Neutrophil (primary cell): ENCODE measurements at regions not wholly inside any gene's neighbourhood (a gene's known extent, or its start where the extent isn't known, plus 50 kb on each side); places are given as distances from the start of the nearest gene placed in this dataset.

Experiments used
- H3K27ac ChIP-seq: fragments of 200-600 bp; sonication (generic); 2 replicates; pipeline ENCODE4 v1.5.1; 2016; ENCODE audit warnings: mild to moderate bottlenecking, moderate library complexity
- H3K27me3 ChIP-seq: fragments of 200-600 bp; sonication (generic); 2 replicates; pipeline ENCODE4 v1.6.0; 2016; ENCODE audit warnings: mild to moderate bottlenecking
- H3K36me3 ChIP-seq: fragments of 200-600 bp; sonication (generic); 2 replicates; pipeline ENCODE4 v1.5.1; 2017
- H3K4me1 ChIP-seq, 2 experiments: fragments of 200-600 bp in 1 of 2; sonication (generic) in 1 of 2; 1 replicate in 1 of 2; 2 replicates in 1 of 2; pipeline versions ENCODE4 v1.5.1 to v1.6.1; 2013 to 2016; ENCODE audit warnings: low read depth in 1 of 2, low read length in 1 of 2, mild to moderate bottlenecking in 1 of 2, moderate library complexity in 1 of 2; ENCODE audit not compliant: control insufficient read depth in 1 of 2, insufficient read depth in 1 of 2
- H3K4me3 ChIP-seq, 2 experiments: fragments of 200-600 bp in 1 of 2; sonication (generic) in 1 of 2; 1 replicate in 1 of 2; 2 replicates in 1 of 2; pipeline ENCODE4 v1.5.1; 2013 to 2016; ENCODE audit warnings: low read depth in 1 of 2, low read length in 1 of 2, mild to moderate bottlenecking in 1 of 2, moderate library complexity in 1 of 2
- H3K9me3 ChIP-seq: fragments of 200-600 bp; sonication (generic); 2 replicates; pipeline ENCODE4 v1.5.1; 2016
- TF ChIP-seq, protein P1 (sequence below): fragments of 200-600 bp; sonication (generic); IDR thresholded peaks from 2 replicates; pipeline ENCODE4 v1.5.1; 2016; ENCODE audit warnings: antibody characterized with exemption

DNA sequence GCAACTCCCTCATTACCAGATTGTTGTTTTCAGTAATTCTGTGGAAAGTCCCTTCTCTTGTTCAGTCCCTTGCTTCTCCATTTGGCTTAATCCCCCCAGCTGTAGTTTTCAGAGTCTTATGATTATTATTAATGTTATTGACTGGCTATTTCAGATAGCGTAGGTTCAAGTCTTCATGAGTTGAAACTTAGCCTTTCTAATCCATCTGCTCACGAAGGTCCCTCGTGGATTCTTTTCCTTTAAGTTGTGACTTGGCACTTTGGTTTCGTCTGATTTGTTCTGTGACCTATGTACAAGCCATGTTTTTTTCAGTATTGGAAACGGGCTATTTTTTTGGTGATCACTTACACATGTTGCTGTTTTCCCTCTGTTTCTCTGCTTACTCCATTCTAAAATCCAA lies 260.3 kb downstream of the TMEM167A start:
- no peaks in the 10 kb centered on the region for H3K27me3 ChIP-seq
- TF ChIP-seq, protein P1, sequence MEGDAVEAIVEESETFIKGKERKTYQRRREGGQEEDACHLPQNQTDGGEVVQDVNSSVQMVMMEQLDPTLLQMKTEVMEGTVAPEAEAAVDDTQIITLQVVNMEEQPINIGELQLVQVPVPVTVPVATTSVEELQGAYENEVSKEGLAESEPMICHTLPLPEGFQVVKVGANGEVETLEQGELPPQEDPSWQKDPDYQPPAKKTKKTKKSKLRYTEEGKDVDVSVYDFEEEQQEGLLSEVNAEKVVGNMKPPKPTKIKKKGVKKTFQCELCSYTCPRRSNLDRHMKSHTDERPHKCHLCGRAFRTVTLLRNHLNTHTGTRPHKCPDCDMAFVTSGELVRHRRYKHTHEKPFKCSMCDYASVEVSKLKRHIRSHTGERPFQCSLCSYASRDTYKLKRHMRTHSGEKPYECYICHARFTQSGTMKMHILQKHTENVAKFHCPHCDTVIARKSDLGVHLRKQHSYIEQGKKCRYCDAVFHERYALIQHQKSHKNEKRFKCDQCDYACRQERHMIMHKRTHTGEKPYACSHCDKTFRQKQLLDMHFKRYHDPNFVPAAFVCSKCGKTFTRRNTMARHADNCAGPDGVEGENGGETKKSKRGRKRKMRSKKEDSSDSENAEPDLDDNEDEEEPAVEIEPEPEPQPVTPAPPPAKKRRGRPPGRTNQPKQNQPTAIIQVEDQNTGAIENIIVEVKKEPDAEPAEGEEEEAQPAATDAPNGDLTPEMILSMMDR = no peak
- no peaks in the 10 kb centered on the region for H3K36me3 ChIP-seq
- peaks cover 8 to 11% of the 10 kb centered on the region in 2 experiments for H3K4me1 ChIP-seq
- no peak overlapping the region for H3K27ac ChIP-seq
- H3K9me3 ChIP-seq = no peaks in the 10 kb centered on the region
- no peak overlapping the region for H3K4me3 ChIP-seq

DNA sequence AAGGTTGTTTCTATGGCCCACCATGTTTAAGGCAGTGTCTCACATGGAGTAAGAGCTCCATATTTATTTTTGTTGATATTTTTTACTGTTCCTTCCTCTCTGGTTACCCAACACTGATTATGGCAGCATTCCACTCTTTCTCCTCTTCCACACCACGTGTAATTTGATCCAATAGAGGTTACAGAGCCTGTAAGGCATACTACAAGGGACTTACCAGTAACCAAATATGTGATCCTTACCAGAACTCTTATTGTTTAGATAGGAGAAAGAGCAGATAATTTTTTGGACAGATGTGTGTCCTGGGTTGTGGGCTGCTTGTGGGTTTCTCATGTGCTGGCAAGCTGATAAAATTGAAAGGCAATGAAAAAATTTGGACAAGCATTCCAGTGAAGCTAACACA lies 261.3 kb downstream of the TMEM167A start:
- Histone ChIP-seq H3K27ac (no peak overlapping the region), H3K27me3 (no peaks in the 10 kb centered on the region), H3K36me3 (no peaks in the 10 kb centered on the region), H3K9me3 (no peaks in the 10 kb centered on the region), H3K4me3 (no peak overlapping the region), H3K4me1 (peaks cover 8 to 11% of the 10 kb centered on the region in 2 experiments)
- TF ChIP-seq, protein P1 = no peak

DNA sequence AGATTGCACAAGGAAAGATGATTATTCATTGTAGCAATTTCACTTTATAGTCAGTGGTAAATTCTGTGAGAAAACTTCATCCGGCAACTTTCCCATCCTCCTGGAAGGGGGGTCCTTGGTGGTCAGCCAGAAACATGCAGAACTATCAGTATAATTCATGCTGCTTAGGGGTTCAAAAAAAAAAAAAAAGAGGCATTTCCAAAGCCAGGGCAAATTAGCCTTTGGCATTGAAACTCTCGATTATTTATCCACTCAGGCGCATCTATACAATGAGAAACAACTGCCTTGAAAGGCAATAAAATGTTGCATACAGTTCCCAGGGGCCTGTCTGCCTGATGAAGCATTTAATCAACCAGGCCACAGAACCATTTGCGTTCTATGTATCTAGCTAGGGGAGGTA lies 263.3 kb downstream of the TMEM167A start:
- TF ChIP-seq, protein P1 = no peak
- H3K4me3 ChIP-seq = no peak overlapping the region
- no peaks in the 10 kb centered on the region for H3K36me3 ChIP-seq
- peaks cover 8 to 11% of the 10 kb centered on the region in 2 experiments for H3K4me1 ChIP-seq
- H3K27me3 ChIP-seq = no peaks in the 10 kb centered on the region
- H3K27ac ChIP-seq = no peak overlapping the region
- no peaks in the 10 kb centered on the region for H3K9me3 ChIP-seq

DNA sequence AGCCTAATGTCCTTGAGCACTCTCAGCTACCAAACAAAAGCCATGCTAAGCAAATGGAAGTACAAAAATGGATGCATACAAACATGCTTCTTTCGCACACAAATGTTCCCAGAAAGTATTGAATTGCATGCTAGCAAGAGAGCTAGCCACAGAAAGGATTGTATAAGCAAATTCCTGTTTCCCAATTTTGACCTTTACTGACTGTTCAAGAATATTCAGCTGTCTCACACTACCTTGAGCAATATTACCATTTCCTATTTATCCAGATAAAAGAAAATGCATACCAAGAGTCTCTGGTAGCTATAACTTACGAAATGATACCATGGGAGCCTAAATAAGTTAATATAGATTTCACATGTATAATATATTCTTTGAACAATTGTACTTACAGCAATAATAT lies 264.6 kb downstream of the TMEM167A start:
- Histone ChIP-seq H3K27ac (no peak overlapping the region), H3K9me3 (no peaks in the 10 kb centered on the region), H3K27me3 (no peaks in the 10 kb centered on the region), H3K4me1 (peaks cover 8 to 11% of the 10 kb centered on the region in 2 experiments), H3K4me3 (no peak overlapping the region), H3K36me3 (no peaks in the 10 kb centered on the region)
- TF ChIP-seq, protein P1 = no peak

DNA sequence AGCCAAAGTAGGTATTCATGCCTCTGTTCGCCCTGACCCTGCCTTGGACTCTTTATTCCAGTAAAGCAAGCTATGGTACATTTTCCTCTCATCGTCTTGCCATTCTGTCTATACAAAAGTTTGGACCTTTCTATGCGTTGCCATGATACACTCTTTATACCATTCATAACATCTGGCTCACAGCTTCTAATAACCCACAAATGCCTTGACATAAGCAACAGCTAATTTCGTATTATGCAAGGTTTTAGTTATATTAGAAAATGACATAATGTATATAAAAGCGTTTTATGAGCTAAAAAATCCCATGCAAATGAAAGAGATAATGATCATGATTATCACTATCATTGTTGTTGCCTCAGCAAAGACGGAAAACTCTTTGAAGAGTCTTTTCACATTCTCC lies 265.7 kb downstream of the TMEM167A start:
- peaks cover 8 to 11% of the 10 kb centered on the region in 2 experiments for H3K4me1 ChIP-seq
- no peaks in the 10 kb centered on the region for H3K27me3 ChIP-seq
- H3K9me3 ChIP-seq = no peaks in the 10 kb centered on the region
- TF ChIP-seq, protein P1 = no peak
- H3K27ac ChIP-seq = no peak overlapping the region
- no peaks in the 10 kb centered on the region for H3K36me3 ChIP-seq
- H3K4me3 ChIP-seq = no peak overlapping the region
